HepG2 (cell line): ENCODE measurements at regions not wholly inside any gene's neighbourhood (a gene's known extent, or its start where the extent isn't known, plus 50 kb on each side); places are given as distances from the start of the nearest gene placed in this dataset.
A peak's percentile ranks its signal among the peaks of the same experiment; 100 is the strongest.

ENCODE experiments used
- ATAC-seq: fragments of 200-7000 bp; cut with Tn5 transposase; 3 replicates; pipeline ENCODE4 v1.9.1; 2020; ENCODE audit warnings: mild to moderate bottlenecking, moderate library complexity
- BruUV-seq: library from RNA; stranded (reverse); fragments of 400-500 nt; replicated peaks from 2 replicates; lab custom pipeline; 2021; lab: Mats Ljungman, UMichigan
- CTCF ChIA-PET: fragments of 300-600 bp; formaldehyde crosslinking; extraction: SDS; loops from one replicate; lab custom pipeline; 2021; ENCODE audit warnings: low total read pairs, inconsistent platforms, low intra/inter-chr PET ratio; lab: Yijun Ruan, JAX
- POLR2A ChIA-PET: fragments of 350-600 bp; sonication (Branson Sonifier 250); formaldehyde crosslinking; loops from one replicate; lab custom pipeline; 2020; ENCODE audit warnings: antibody characterized with exemption, inconsistent platforms; lab: Yijun Ruan, JAX
- DNase-seq: peaks from one replicate; pipeline ENCODE4 v3.0.0-alpha.2; 2015; ENCODE audit warnings: low spot score
- FAIRE-seq: peaks from 3 replicates; lab custom pipeline; 2011; peaks lifted over from hg19 to GRCh38; lab: Jason Lieb, UNC
- H2AFZ ChIP-seq: one replicate; pipeline ENCODE4 v1.6.1; 2011; ENCODE audit warnings: low read length, inconsistent platforms
- H3K27ac ChIP-seq: fragments of 300-600 bp; 3 replicates; pipeline ENCODE4 v1.8.0; 2011; ENCODE audit warnings: mixed run types, mild to moderate bottlenecking, mixed read lengths, low read length, inconsistent platforms; ENCODE audit not compliant: insufficient read depth; ENCODE audit errors: extremely low read length
- H3K27me3 ChIP-seq, 2 experiments: fragments of 200-600 bp in 1 of 2; 2 replicates in 1 of 2; 3 replicates in 1 of 2; pipeline versions ENCODE4 v1.6.0 to v1.8.0; 2011; ENCODE audit warnings: low read length in 2 of 2, mild to moderate bottlenecking in 2 of 2, moderate library complexity in 2 of 2, inconsistent platforms in 1 of 2; ENCODE audit not compliant: insufficient read depth in 2 of 2, control insufficient read depth in 1 of 2
- H3K36me3 ChIP-seq, 2 experiments: fragments of 200-600 bp in 1 of 2; replicated peaks in 1 of 2; 2 replicates in 1 of 2; 3 replicates in 1 of 2; pipeline versions ENCODE4 v1.5.1 to v1.8.0; 2011; ENCODE audit warnings: low read length in 2 of 2, inconsistent platforms in 1 of 2; ENCODE audit not compliant: insufficient read depth in 2 of 2, control insufficient read depth in 1 of 2
- H3K4me1 ChIP-seq: 2 replicates; pipeline ENCODE4 v1.5.1; 2012; ENCODE audit warnings: low read length, inconsistent platforms; ENCODE audit not compliant: insufficient read depth
- H3K4me2 ChIP-seq: 2 replicates; pipeline ENCODE4 v1.6.0; 2011; ENCODE audit warnings: low read depth, low read length, inconsistent platforms
- H3K4me3 ChIP-seq, 3 experiments: fragments of 200-600 bp in 1 of 3; sonication (generic), shearing (Covaris generic) in 1 of 3; replicated peaks in 1 of 3; 2 replicates each; pipeline ENCODE4 v1.5.1; 2011 to 2016; ENCODE audit warnings: low read length in 3 of 3, inconsistent platforms in 2 of 3, low read depth in 2 of 3, mild to moderate bottlenecking in 2 of 3, control low read depth in 1 of 3, mixed read lengths in 1 of 3; ENCODE audit not compliant: insufficient read depth in 1 of 3
- H3K79me2 ChIP-seq: one replicate; pipeline ENCODE4 v1.6.1; 2011; ENCODE audit warnings: low read length, inconsistent platforms; ENCODE audit not compliant: insufficient read depth
- H3K9ac ChIP-seq: 2 replicates; pipeline ENCODE4 v1.6.0; 2011; ENCODE audit warnings: mild to moderate bottlenecking, low read depth, low read length, inconsistent platforms; ENCODE audit not compliant: insufficient read depth
- H3K9me3 ChIP-seq: 2 replicates; pipeline ENCODE4 v1.5.1; 2012; ENCODE audit warnings: mild to moderate bottlenecking, low read length
- H4K20me1 ChIP-seq: 2 replicates; pipeline ENCODE4 v1.6.0; 2011; ENCODE audit warnings: inconsistent platforms, mild to moderate bottlenecking, low read length, moderate library complexity; ENCODE audit not compliant: insufficient read depth
- CBFB ChIP-seq: sonication (generic); formaldehyde crosslinking; IDR thresholded peaks from 2 replicates; pipeline ENCODE4 v1.4.0; 2020; ENCODE audit warnings: missing genetic modification reagents
- CHD2 ChIP-seq: IDR thresholded peaks from 2 replicates; pipeline ENCODE4 v1.6.1; 2011; ENCODE audit warnings: low read depth, low read length, improper control_type of control experiment
- DPF2 ChIP-seq: sonication (generic); formaldehyde crosslinking; IDR thresholded peaks from 2 replicates; pipeline ENCODE4 v1.4.0; 2020; ENCODE audit warnings: mild to moderate bottlenecking, low read depth, missing genetic modification reagents, borderline replicate concordance
- PHF21A ChIP-seq: sonication (generic); formaldehyde crosslinking; IDR thresholded peaks from 2 replicates; pipeline ENCODE4 v1.5.0; 2020; ENCODE audit warnings: mild to moderate bottlenecking, missing genetic modification reagents
- PRMT3 ChIP-seq: sonication (generic); formaldehyde crosslinking; IDR thresholded peaks from 2 replicates; pipeline ENCODE4 v1.8.1; 2022; ENCODE audit warnings: low read depth, mild to moderate bottlenecking, moderate library complexity, missing genetic modification reagents, borderline replicate concordance
- ZNF317 ChIP-seq: sonication (generic); formaldehyde crosslinking; IDR thresholded peaks from 2 replicates; pipeline ENCODE4 v1.5.0; 2020; ENCODE audit warnings: mild to moderate bottlenecking, missing genetic modification reagents
- WGBS: methylation state at CpG from one replicate; pipeline ENCODE4 v1.1.6; 2017; ENCODE audit warnings: low lambda C conversion rate; 5-methylcytosine and 5-hydroxymethylcytosine counted together
- in situ Hi-C: cut with HindIII; loops from 2 replicates; pipeline ENCODE4 v1.10.0; 2017; ENCODE audit warnings: low pct_unique_long_range_greater_than_20kb; ENCODE audit not compliant: extremely low pct_ligation_motif_present
- intact Hi-C: fragments of 100-400 bp; cut with micrococcal nuclease; formaldehyde crosslinking; loops from one replicate; pipeline ENCODE4 v1.10.0; 2022; ENCODE audit not compliant: unreplicated experiment
- TF ChIP-seq, protein P1 (sequence below): sonication (generic); formaldehyde crosslinking; IDR thresholded peaks from 2 replicates; pipeline ENCODE4 v1.5.1; 2020; ENCODE audit warnings: missing genetic modification reagents, mild to moderate bottlenecking, borderline replicate concordance
- TF ChIP-seq, protein P2 (sequence below): sonication (generic); formaldehyde crosslinking; IDR thresholded peaks from 2 replicates; pipeline ENCODE4 v1.4.0; 2020; ENCODE audit warnings: mild to moderate bottlenecking, missing genetic modification reagents
- TF ChIP-seq, protein P3 (sequence below): sonication (generic); formaldehyde crosslinking; IDR thresholded peaks from 2 replicates; pipeline ENCODE4 v1.4.0; 2020; ENCODE audit warnings: missing genetic modification reagents, borderline replicate concordance

DNA sequence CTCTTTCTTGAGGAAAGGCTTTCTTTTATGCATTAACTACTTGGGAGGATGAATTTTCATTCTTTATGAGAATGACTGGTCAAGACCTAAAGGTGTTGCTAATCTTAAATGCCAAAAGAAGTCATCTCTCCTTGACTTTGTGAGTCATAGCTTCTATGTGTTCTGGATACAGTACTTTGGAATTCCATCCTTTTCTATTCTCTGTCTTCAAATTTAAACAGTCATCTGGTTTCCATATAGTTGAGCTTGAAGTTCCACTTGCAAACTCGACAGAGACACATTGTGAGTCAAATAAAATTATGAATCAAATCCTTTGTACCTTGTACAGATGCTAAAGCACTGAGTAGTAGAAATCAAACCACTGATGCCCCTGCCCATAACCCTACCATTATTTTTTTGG, 271.9 kb upstream of the PMFBP1 start:
- no peak overlapping the region for H3K4me3 ChIP-seq
- DNase-seq: no peak
- H3K4me2 ChIP-seq: no peak overlapping the region
- POLR2A ChIA-PET: no interaction called here
- no TSS peak for BruUV-seq
- no peak for FAIRE-seq
- in situ Hi-C loops: no loop called here
- H3K27ac ChIP-seq: no peak overlapping the region
- TF ChIP-seq PRMT3 (CRISPR knock-in tag) (no peak), CHD2 (no peak), ZNF317 (CRISPR knock-in tag) (peak; percentile 94), DPF2 (CRISPR knock-in tag) (no peak)
- TF ChIP-seq, protein P1, sequence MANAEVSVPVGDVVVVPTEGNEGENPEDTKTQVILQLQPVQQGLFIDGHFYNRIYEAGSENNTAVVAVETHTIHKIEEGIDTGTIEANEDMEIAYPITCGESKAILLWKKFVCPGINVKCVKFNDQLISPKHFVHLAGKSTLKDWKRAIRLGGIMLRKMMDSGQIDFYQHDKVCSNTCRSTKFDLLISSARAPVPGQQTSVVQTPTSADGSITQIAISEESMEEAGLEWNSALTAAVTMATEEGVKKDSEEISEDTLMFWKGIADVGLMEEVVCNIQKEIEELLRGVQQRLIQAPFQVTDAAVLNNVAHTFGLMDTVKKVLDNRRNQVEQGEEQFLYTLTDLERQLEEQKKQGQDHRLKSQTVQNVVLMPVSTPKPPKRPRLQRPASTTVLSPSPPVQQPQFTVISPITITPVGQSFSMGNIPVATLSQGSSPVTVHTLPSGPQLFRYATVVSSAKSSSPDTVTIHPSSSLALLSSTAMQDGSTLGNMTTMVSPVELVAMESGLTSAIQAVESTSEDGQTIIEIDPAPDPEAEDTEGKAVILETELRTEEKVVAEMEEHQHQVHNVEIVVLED: no peak
- H2AFZ ChIP-seq: no peak overlapping the region
- peaks cover 31% of the 10 kb centered on the region for H3K4me1 ChIP-seq
- WGBS: 61% methylated on average over 1 of the region's 1 CpG
- H3K9me3 ChIP-seq: peaks cover 7% of the 10 kb centered on the region
- intact Hi-C loops: no loop called here
- CTCF ChIA-PET: no interaction called here
- H3K36me3 ChIP-seq: no peaks in the 10 kb centered on the region
- no peaks in the 10 kb centered on the region for H4K20me1 ChIP-seq
- no peak for ATAC-seq
- H3K79me2 ChIP-seq: no peaks in the 10 kb centered on the region
- H3K27me3 ChIP-seq: no peaks in the 10 kb centered on the region
- H3K9ac ChIP-seq: no peak overlapping the region

DNA sequence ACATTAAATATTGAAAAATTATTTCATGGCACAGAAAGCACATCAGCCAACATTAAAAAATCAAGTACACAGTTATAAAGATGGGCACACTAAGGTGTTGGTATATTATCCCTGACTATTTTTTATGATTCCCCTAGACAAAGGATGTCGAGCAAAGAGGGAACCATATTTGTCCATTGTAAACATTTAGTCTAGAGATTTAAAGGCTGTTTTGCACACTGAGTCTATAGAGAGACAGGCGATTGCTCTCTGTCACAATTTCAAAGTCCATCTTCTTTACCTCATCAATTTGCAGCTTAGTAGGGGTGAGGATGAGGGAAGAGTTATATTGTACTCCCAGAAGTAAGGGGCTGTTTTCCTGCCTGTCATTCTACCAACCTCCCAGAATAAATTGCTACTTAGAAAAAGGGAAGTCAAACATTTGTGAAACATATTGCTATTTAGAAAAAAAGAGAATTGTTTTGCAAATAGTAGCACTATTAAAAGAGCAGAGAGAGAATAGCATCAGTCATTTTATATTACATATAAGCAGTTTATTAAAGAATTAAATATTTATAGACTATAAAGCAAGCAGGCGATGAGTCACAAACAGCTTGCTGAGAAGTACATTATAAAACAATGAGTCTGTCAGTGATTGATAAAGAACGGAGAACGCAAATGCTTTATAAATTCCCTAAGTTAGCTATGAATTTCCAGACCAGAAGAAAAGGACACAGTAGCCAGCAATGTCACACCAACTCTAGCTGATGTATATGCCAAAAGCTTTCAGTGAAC, 270.6 kb upstream of the PMFBP1 start:
- 58% methylated on average over 5 of the region's 5 CpGs for WGBS
- FAIRE-seq (no peak), ATAC-seq (peak; percentile 100), DNase-seq (peak; percentile 93)
- ChIA-PET POLR2A (no interaction called here), CTCF (no interaction called here)
- peaks cover 7% of the 10 kb centered on the region for H3K9me3 ChIP-seq
- H3K27me3 ChIP-seq: no peaks in the 10 kb centered on the region
- no TSS peak for BruUV-seq
- H3K4me2 ChIP-seq: peak overlapping the region; percentile 29
- H3K27ac ChIP-seq: peak overlapping the region; percentile 71
- in situ Hi-C loops: no loop called here
- H3K79me2 ChIP-seq: no peaks in the 10 kb centered on the region
- no peak overlapping the region for H2AFZ ChIP-seq
- no peaks in the 10 kb centered on the region for H3K36me3 ChIP-seq
- H3K4me1 ChIP-seq: peaks cover 31% of the 10 kb centered on the region
- 0 out of 2 replicates have a peak overlapping the region, but pooled peaks have one; percentile 5 for H3K9ac ChIP-seq
- no peak overlapping the region; a peak in 1 of 6 replicates for H3K4me3 ChIP-seq
- intact Hi-C loops: no loop called here
- no peaks in the 10 kb centered on the region for H4K20me1 ChIP-seq
- TF ChIP-seq, protein P2, sequence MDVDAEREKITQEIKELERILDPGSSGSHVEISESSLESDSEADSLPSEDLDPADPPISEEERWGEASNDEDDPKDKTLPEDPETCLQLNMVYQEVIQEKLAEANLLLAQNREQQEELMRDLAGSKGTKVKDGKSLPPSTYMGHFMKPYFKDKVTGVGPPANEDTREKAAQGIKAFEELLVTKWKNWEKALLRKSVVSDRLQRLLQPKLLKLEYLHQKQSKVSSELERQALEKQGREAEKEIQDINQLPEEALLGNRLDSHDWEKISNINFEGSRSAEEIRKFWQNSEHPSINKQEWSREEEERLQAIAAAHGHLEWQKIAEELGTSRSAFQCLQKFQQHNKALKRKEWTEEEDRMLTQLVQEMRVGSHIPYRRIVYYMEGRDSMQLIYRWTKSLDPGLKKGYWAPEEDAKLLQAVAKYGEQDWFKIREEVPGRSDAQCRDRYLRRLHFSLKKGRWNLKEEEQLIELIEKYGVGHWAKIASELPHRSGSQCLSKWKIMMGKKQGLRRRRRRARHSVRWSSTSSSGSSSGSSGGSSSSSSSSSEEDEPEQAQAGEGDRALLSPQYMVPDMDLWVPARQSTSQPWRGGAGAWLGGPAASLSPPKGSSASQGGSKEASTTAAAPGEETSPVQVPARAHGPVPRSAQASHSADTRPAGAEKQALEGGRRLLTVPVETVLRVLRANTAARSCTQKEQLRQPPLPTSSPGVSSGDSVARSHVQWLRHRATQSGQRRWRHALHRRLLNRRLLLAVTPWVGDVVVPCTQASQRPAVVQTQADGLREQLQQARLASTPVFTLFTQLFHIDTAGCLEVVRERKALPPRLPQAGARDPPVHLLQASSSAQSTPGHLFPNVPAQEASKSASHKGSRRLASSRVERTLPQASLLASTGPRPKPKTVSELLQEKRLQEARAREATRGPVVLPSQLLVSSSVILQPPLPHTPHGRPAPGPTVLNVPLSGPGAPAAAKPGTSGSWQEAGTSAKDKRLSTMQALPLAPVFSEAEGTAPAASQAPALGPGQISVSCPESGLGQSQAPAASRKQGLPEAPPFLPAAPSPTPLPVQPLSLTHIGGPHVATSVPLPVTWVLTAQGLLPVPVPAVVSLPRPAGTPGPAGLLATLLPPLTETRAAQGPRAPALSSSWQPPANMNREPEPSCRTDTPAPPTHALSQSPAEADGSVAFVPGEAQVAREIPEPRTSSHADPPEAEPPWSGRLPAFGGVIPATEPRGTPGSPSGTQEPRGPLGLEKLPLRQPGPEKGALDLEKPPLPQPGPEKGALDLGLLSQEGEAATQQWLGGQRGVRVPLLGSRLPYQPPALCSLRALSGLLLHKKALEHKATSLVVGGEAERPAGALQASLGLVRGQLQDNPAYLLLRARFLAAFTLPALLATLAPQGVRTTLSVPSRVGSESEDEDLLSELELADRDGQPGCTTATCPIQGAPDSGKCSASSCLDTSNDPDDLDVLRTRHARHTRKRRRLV: no peak
- TF ChIP-seq, protein P3, sequence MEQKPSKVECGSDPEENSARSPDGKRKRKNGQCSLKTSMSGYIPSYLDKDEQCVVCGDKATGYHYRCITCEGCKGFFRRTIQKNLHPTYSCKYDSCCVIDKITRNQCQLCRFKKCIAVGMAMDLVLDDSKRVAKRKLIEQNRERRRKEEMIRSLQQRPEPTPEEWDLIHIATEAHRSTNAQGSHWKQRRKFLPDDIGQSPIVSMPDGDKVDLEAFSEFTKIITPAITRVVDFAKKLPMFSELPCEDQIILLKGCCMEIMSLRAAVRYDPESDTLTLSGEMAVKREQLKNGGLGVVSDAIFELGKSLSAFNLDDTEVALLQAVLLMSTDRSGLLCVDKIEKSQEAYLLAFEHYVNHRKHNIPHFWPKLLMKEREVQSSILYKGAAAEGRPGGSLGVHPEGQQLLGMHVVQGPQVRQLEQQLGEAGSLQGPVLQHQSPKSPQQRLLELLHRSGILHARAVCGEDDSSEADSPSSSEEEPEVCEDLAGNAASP (CRISPR knock-in tag): peak; percentile 64; the same call in 1 of the 2 replicates
- TF ChIP-seq CBFB (CRISPR knock-in tag): no peak
- TF ChIP-seq PHF21A: peak; percentile 84
